OCI-LY7 (cell line): ENCODE measurements at regions not wholly inside any gene's neighbourhood (a gene's known extent, or its start where the extent isn't known, plus 50 kb on each side); places are given as distances from the start of the nearest gene placed in this dataset.

Experiments
- BruUV-seq: library from RNA; stranded (reverse); fragments of 400-500 nt; replicated peaks from 2 replicates; lab custom pipeline; 2021; lab: Mats Ljungman, UMichigan
- CTCF ChIA-PET: fragments of 300-600 bp; sonication (Branson Sonifier 250); formaldehyde crosslinking; loops from one replicate; lab custom pipeline; 2022; ENCODE audit warnings: antibody characterized with exemption; ENCODE audit not compliant: unreplicated experiment; lab: Charles Lee
- POLR2A ChIA-PET: fragments of 300-600 bp; sonication (Branson Sonifier 250); formaldehyde crosslinking; loops from one replicate; lab custom pipeline; 2022; ENCODE audit warnings: antibody characterized with exemption; lab: Charles Lee
- DNase-seq: peaks from one replicate; pipeline ENCODE4 v3.0.0-alpha.2; 2015; ENCODE audit warnings: low spot score
- H2AFZ ChIP-seq: fragments of 200-600 bp; sonication (generic), shearing (Covaris generic); 2 replicates; pipeline ENCODE4 v1.6.1; 2014; ENCODE audit warnings: mild to moderate bottlenecking, antibody characterized with exemption, low read length, moderate library complexity
- H3K27ac ChIP-seq: fragments of 200-600 bp; sonication (generic); 2 replicates; pipeline ENCODE4 v1.5.1; 2014; ENCODE audit warnings: mixed run types, low read depth, mild to moderate bottlenecking, moderate library complexity, low read length, inconsistent platforms; ENCODE audit not compliant: poor library complexity, severe bottlenecking
- H3K36me3 ChIP-seq: fragments of 200-600 bp; sonication (generic); 2 replicates; pipeline ENCODE4 v1.6.1; 2014; ENCODE audit warnings: mild to moderate bottlenecking, antibody characterized with exemption, low read length, moderate library complexity, mixed read lengths; ENCODE audit not compliant: insufficient read depth
- H3K4me1 ChIP-seq: fragments of 200-600 bp; sonication (generic); 2 replicates; pipeline ENCODE4 v1.5.1; 2014; ENCODE audit warnings: mild to moderate bottlenecking, low read length; ENCODE audit not compliant: insufficient read depth, poor library complexity, severe bottlenecking
- H3K4me2 ChIP-seq: fragments of 200-600 bp; sonication (generic); 2 replicates; pipeline ENCODE4 v1.6.1; 2014; ENCODE audit warnings: mild to moderate bottlenecking, low read length
- H3K4me3 ChIP-seq: fragments of 200-600 bp; sonication (generic); 2 replicates; pipeline ENCODE4 v1.5.1; 2014; ENCODE audit warnings: mild to moderate bottlenecking, low read depth, low read length; ENCODE audit not compliant: poor library complexity, severe bottlenecking
- H3K79me2 ChIP-seq: fragments of 200-600 bp; sonication (generic); 2 replicates; pipeline ENCODE4 v1.6.1; 2016; ENCODE audit warnings: low read depth, mild to moderate bottlenecking, low read length, moderate library complexity, mixed read lengths; ENCODE audit not compliant: insufficient read depth
- H3K9me2 ChIP-seq: fragments of 200-600 bp; sonication (generic); 2 replicates; pipeline ENCODE4 v1.6.1; 2016; ENCODE audit warnings: mild to moderate bottlenecking, low read length, mixed read lengths; ENCODE audit not compliant: insufficient read depth
- H3K9me3 ChIP-seq: fragments of 200-600 bp; sonication (generic); 2 replicates; pipeline ENCODE4 v1.6.1; 2014; ENCODE audit warnings: mild to moderate bottlenecking, mixed run types, low read length, mixed read lengths
- H4K20me1 ChIP-seq: fragments of 200-600 bp; sonication (generic); 2 replicates; pipeline ENCODE4 v1.6.1; 2014; ENCODE audit warnings: mild to moderate bottlenecking, antibody characterized with exemption, low read length, moderate library complexity, mixed read lengths; ENCODE audit not compliant: insufficient read depth
- EZH2phosphoT487 ChIP-seq: fragments of 200-600 bp; sonication (generic); IDR thresholded peaks from 2 replicates; pipeline ENCODE4 v1.6.1; 2018; ENCODE audit warnings: low read depth, borderline replicate concordance, mild to moderate bottlenecking, mixed run types, antibody characterized with exemption, low read length, moderate library complexity, mixed read lengths
- intact Hi-C: fragments of 100-400 bp; cut with micrococcal nuclease; formaldehyde crosslinking; loops from one replicate; pipeline ENCODE4 v1.10.0; 2022; ENCODE audit not compliant: unreplicated experiment
- TF ChIP-seq, protein P1 (sequence below): fragments of 200-600 bp; sonication (generic); conservative IDR thresholded peaks from 2 replicates; pipeline ENCODE4 v1.5.1; 2014; ENCODE audit warnings: mild to moderate bottlenecking, antibody characterized with exemption, low read length, moderate library complexity, mixed read lengths

DNA sequence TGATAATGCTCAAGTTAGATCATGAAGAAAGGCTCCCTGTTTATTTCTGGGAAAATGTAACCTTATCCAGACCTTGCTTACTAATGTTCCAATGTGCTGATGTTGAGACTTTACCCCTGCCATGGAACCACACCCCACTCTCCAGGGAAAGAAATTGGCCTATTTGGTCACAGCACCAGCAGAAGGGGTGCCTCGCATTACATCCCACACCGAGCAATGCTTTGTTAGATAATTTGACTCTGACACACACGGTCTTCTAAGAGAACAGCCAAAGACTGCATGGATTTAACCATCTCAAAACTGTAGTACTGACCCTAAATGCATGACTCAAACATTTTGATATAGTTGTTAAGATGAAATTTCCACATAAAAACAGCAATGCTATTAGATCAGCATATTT lies 152.1 kb upstream of the CCDC150 start:
- BruUV-seq: no TSS peak
- no peaks in the 10 kb centered on the region for H3K4me1 ChIP-seq
- no peak for DNase-seq
- TF ChIP-seq, protein P1, sequence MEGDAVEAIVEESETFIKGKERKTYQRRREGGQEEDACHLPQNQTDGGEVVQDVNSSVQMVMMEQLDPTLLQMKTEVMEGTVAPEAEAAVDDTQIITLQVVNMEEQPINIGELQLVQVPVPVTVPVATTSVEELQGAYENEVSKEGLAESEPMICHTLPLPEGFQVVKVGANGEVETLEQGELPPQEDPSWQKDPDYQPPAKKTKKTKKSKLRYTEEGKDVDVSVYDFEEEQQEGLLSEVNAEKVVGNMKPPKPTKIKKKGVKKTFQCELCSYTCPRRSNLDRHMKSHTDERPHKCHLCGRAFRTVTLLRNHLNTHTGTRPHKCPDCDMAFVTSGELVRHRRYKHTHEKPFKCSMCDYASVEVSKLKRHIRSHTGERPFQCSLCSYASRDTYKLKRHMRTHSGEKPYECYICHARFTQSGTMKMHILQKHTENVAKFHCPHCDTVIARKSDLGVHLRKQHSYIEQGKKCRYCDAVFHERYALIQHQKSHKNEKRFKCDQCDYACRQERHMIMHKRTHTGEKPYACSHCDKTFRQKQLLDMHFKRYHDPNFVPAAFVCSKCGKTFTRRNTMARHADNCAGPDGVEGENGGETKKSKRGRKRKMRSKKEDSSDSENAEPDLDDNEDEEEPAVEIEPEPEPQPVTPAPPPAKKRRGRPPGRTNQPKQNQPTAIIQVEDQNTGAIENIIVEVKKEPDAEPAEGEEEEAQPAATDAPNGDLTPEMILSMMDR: no peak
- no peak for TF ChIP-seq EZH2phosphoT487
- H3K9me2 ChIP-seq: no peaks in the 10 kb centered on the region
- no peak overlapping the region for H3K4me3 ChIP-seq
- no peaks in the 10 kb centered on the region for H3K9me3 ChIP-seq
- no peak overlapping the region for H3K4me2 ChIP-seq
- ChIA-PET POLR2A (interaction anchor here (0.6 to 0.9 kb wide), 3 partner anchors 11 to 170 kb away, joined by 3 read pairs; no protein-coding TSS in a partner anchor), CTCF (no interaction called here)
- intact Hi-C loops: no loop called here
- H2AFZ ChIP-seq: no peak overlapping the region
- H3K27ac ChIP-seq: no peak overlapping the region
- no peaks in the 10 kb centered on the region for H4K20me1 ChIP-seq
- no peaks in the 10 kb centered on the region for H3K36me3 ChIP-seq
- H3K79me2 ChIP-seq: no peaks in the 10 kb centered on the region

DNA sequence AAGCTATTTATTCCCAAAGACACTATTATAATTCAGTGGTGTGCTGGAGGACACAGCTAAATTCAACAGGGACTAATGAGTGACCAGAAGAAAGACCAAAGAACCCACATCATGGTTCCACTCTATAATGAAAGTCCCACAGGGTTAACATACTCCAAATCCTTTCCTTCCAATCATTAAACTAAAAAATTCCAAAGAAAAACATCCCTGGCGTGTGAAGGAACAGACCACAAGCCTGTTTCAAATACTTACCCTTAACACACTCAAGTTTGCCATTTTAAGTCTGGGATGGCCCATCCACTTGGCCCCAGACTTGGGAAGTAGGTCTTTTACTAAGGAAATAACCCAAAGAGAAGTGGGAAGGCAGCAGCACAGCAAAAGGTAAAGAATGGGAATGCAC lies 150.1 kb upstream of the CCDC150 start:
- Histone ChIP-seq H2AFZ (no peak overlapping the region), H3K4me2 (no peak overlapping the region), H3K27ac (no peak overlapping the region), H3K9me2 (no peaks in the 10 kb centered on the region), H4K20me1 (no peaks in the 10 kb centered on the region), H3K4me3 (no peak overlapping the region), H3K36me3 (no peaks in the 10 kb centered on the region), H3K4me1 (no peaks in the 10 kb centered on the region), H3K79me2 (no peaks in the 10 kb centered on the region), H3K9me3 (no peaks in the 10 kb centered on the region)
- ChIA-PET CTCF (no interaction called here), POLR2A (interaction anchor here (1.0 kb wide), 1 partner anchor 19 kb away, joined by 5 read pairs; no protein-coding TSS in a partner anchor)
- intact Hi-C loops: no loop called here
- no peak for DNase-seq
- TF ChIP-seq, protein P1: no peak
- TF ChIP-seq EZH2phosphoT487: no peak
- BruUV-seq: no TSS peak

DNA sequence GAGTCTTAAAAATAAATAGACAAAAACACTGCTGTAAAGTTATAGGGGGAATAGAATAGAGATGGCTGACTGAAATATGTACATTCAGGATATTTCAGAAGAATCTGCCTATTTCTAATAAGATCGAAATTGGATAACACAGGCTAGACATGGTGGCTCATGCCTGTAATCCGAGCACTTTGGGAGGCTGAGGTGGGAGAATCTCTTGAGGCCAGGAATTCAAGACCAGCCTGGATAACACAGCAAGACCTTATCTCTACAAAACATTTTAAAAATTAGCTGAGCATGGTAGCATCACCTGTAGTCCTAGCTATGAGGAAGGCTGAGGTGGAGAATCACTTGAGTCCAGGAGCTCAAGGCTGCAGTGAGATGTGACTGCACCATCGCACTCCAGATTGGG lies 146.6 kb upstream of the CCDC150 start:
- TF ChIP-seq, protein P1: no peak
- no peak for TF ChIP-seq EZH2phosphoT487
- no peaks in the 10 kb centered on the region for H3K36me3 ChIP-seq
- DNase-seq: no peak
- CTCF ChIA-PET: no interaction called here
- H3K79me2 ChIP-seq: no peaks in the 10 kb centered on the region
- H3K9me2 ChIP-seq: no peaks in the 10 kb centered on the region
- no peaks in the 10 kb centered on the region for H4K20me1 ChIP-seq
- H3K27ac ChIP-seq: no peak overlapping the region
- intact Hi-C loops: no loop called here
- H2AFZ ChIP-seq: no peak overlapping the region
- H3K4me2 ChIP-seq: no peak overlapping the region
- H3K9me3 ChIP-seq: no peaks in the 10 kb centered on the region
- POLR2A ChIA-PET: no interaction called here
- H3K4me3 ChIP-seq: no peak overlapping the region
- no peaks in the 10 kb centered on the region for H3K4me1 ChIP-seq
- BruUV-seq: no TSS peak
